22Rv1 (cell line): ENCODE measurements at regions not wholly inside any gene's neighbourhood (a gene's known extent, or its start where the extent isn't known, plus 50 kb on each side); places are given as distances from the start of the nearest gene placed in this dataset.

Source experiments
- CTCF ChIP-seq: fragments of 450-650 bp; IDR thresholded peaks from 2 replicates; pipeline ENCODE4 v1.5.1; 2017; ENCODE audit warnings: mild to moderate bottlenecking
- ZFX ChIP-seq: fragments of 450-650 bp; IDR thresholded peaks from 2 replicates; pipeline ENCODE4 v1.6.1; 2017; ENCODE audit warnings: antibody characterized with exemption, borderline replicate concordance

DNA sequence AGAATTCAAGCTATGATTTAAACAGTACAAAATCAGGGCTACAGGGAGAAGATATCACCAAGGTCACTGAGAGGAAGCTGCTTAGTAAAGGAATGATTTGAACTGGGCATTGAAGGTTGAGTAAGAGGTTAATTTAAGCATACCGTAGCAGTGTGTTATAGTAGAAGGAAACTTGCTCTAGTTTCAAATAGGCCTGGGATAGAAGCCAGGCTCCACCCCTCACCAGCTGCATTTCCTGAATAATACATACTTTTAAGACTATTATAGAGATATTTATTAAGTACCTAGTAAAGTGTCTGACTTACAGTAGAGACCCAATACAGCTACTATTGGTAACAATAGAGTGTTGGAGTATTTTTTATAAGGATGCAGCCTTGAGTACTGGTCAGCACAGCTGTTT lies 118.0 kb upstream of the GLRA2 start:
- TF ChIP-seq CTCF = no peak
- no peak for TF ChIP-seq ZFX
